OCI-LY7 (cell line): ENCODE measurements at regions not wholly inside any gene's neighbourhood (a gene's known extent, or its start where the extent isn't known, plus 50 kb on each side); places are given as distances from the start of the nearest gene placed in this dataset.

Experiments used
- BruUV-seq: library from RNA; stranded (reverse); fragments of 400-500 nt; replicated peaks from 2 replicates; lab custom pipeline; 2021; lab: Mats Ljungman, UMichigan
- CTCF ChIA-PET: fragments of 300-600 bp; sonication (Branson Sonifier 250); formaldehyde crosslinking; loops from one replicate; lab custom pipeline; 2022; ENCODE audit warnings: antibody characterized with exemption; ENCODE audit not compliant: unreplicated experiment; lab: Charles Lee
- POLR2A ChIA-PET: fragments of 300-600 bp; sonication (Branson Sonifier 250); formaldehyde crosslinking; loops from one replicate; lab custom pipeline; 2022; ENCODE audit warnings: antibody characterized with exemption; lab: Charles Lee
- DNase-seq: peaks from one replicate; pipeline ENCODE4 v3.0.0-alpha.2; 2015; ENCODE audit warnings: low spot score
- H2AFZ ChIP-seq: fragments of 200-600 bp; sonication (generic), shearing (Covaris generic); 2 replicates; pipeline ENCODE4 v1.6.1; 2014; ENCODE audit warnings: mild to moderate bottlenecking, antibody characterized with exemption, low read length, moderate library complexity
- H3K27ac ChIP-seq: fragments of 200-600 bp; sonication (generic); 2 replicates; pipeline ENCODE4 v1.5.1; 2014; ENCODE audit warnings: mixed run types, low read depth, mild to moderate bottlenecking, moderate library complexity, low read length, inconsistent platforms; ENCODE audit not compliant: poor library complexity, severe bottlenecking
- H3K36me3 ChIP-seq: fragments of 200-600 bp; sonication (generic); 2 replicates; pipeline ENCODE4 v1.6.1; 2014; ENCODE audit warnings: mild to moderate bottlenecking, antibody characterized with exemption, low read length, moderate library complexity, mixed read lengths; ENCODE audit not compliant: insufficient read depth
- H3K4me1 ChIP-seq: fragments of 200-600 bp; sonication (generic); 2 replicates; pipeline ENCODE4 v1.5.1; 2014; ENCODE audit warnings: mild to moderate bottlenecking, low read length; ENCODE audit not compliant: insufficient read depth, poor library complexity, severe bottlenecking
- H3K4me2 ChIP-seq: fragments of 200-600 bp; sonication (generic); 2 replicates; pipeline ENCODE4 v1.6.1; 2014; ENCODE audit warnings: mild to moderate bottlenecking, low read length
- H3K4me3 ChIP-seq: fragments of 200-600 bp; sonication (generic); 2 replicates; pipeline ENCODE4 v1.5.1; 2014; ENCODE audit warnings: mild to moderate bottlenecking, low read depth, low read length; ENCODE audit not compliant: poor library complexity, severe bottlenecking
- H3K79me2 ChIP-seq: fragments of 200-600 bp; sonication (generic); 2 replicates; pipeline ENCODE4 v1.6.1; 2016; ENCODE audit warnings: low read depth, mild to moderate bottlenecking, low read length, moderate library complexity, mixed read lengths; ENCODE audit not compliant: insufficient read depth
- H3K9me2 ChIP-seq: fragments of 200-600 bp; sonication (generic); 2 replicates; pipeline ENCODE4 v1.6.1; 2016; ENCODE audit warnings: mild to moderate bottlenecking, low read length, mixed read lengths; ENCODE audit not compliant: insufficient read depth
- H3K9me3 ChIP-seq: fragments of 200-600 bp; sonication (generic); 2 replicates; pipeline ENCODE4 v1.6.1; 2014; ENCODE audit warnings: mild to moderate bottlenecking, mixed run types, low read length, mixed read lengths
- H4K20me1 ChIP-seq: fragments of 200-600 bp; sonication (generic); 2 replicates; pipeline ENCODE4 v1.6.1; 2014; ENCODE audit warnings: mild to moderate bottlenecking, antibody characterized with exemption, low read length, moderate library complexity, mixed read lengths; ENCODE audit not compliant: insufficient read depth
- EZH2phosphoT487 ChIP-seq: fragments of 200-600 bp; sonication (generic); IDR thresholded peaks from 2 replicates; pipeline ENCODE4 v1.6.1; 2018; ENCODE audit warnings: low read depth, borderline replicate concordance, mild to moderate bottlenecking, mixed run types, antibody characterized with exemption, low read length, moderate library complexity, mixed read lengths
- intact Hi-C: fragments of 100-400 bp; cut with micrococcal nuclease; formaldehyde crosslinking; loops from one replicate; pipeline ENCODE4 v1.10.0; 2022; ENCODE audit not compliant: unreplicated experiment
- TF ChIP-seq, protein P1 (sequence below): fragments of 200-600 bp; sonication (generic); conservative IDR thresholded peaks from 2 replicates; pipeline ENCODE4 v1.5.1; 2014; ENCODE audit warnings: mild to moderate bottlenecking, antibody characterized with exemption, low read length, moderate library complexity, mixed read lengths

DNA sequence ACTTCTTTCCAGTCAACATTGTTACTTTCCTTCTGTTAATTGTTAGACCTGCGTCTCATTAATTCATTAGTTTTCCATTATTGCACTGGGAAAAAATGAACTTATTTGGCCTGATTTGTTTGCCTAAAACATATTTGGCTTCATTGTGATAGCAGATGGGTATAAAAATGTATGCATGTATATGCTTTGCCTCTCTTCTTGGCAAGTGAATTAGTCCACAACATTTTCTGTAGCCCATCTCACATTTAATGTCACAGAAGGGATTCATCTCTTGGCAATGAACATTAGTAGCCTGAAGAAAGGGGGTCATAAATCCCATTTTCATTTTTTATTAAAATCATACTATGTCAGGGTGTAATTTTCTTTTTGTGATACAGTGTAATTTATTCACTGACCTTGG is 125.2 kb downstream of the TUSC7 start:
- H3K9me3 ChIP-seq: no peaks in the 10 kb centered on the region
- intact Hi-C loops: no loop called here
- no peak overlapping the region for H2AFZ ChIP-seq
- H3K36me3 ChIP-seq: no peaks in the 10 kb centered on the region
- ChIA-PET POLR2A (no interaction called here), CTCF (no interaction called here)
- H3K9me2 ChIP-seq: no peaks in the 10 kb centered on the region
- no peaks in the 10 kb centered on the region for H3K4me1 ChIP-seq
- no peak for DNase-seq
- no peak overlapping the region for H3K27ac ChIP-seq
- no peak for TF ChIP-seq EZH2phosphoT487
- TF ChIP-seq, protein P1, sequence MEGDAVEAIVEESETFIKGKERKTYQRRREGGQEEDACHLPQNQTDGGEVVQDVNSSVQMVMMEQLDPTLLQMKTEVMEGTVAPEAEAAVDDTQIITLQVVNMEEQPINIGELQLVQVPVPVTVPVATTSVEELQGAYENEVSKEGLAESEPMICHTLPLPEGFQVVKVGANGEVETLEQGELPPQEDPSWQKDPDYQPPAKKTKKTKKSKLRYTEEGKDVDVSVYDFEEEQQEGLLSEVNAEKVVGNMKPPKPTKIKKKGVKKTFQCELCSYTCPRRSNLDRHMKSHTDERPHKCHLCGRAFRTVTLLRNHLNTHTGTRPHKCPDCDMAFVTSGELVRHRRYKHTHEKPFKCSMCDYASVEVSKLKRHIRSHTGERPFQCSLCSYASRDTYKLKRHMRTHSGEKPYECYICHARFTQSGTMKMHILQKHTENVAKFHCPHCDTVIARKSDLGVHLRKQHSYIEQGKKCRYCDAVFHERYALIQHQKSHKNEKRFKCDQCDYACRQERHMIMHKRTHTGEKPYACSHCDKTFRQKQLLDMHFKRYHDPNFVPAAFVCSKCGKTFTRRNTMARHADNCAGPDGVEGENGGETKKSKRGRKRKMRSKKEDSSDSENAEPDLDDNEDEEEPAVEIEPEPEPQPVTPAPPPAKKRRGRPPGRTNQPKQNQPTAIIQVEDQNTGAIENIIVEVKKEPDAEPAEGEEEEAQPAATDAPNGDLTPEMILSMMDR: no peak
- H3K4me3 ChIP-seq: no peak overlapping the region
- no peaks in the 10 kb centered on the region for H4K20me1 ChIP-seq
- no TSS peak for BruUV-seq
- H3K79me2 ChIP-seq: no peaks in the 10 kb centered on the region
- H3K4me2 ChIP-seq: no peak overlapping the region

DNA sequence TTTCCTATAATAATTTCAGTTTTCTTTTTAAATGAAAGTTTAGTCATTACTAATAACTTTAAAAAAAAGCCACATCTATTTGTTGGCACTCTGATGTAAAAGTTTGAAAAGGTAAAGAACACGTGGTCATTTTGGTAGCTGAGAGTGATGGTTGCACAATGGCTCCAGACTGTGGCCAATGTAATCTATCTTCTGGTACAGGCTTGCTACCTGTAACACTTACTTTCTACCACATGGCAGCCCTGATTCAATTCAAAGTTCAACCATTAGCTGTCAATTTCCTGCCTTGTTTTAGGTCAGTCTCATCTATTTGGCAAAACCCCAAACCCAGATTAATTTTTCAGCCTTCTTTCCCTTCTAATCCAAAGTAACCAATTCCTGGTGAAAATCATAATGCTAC is 126.1 kb downstream of the TUSC7 start:
- Histone ChIP-seq H3K9me3 (no peaks in the 10 kb centered on the region), H3K9me2 (no peaks in the 10 kb centered on the region), H3K4me1 (no peaks in the 10 kb centered on the region), H4K20me1 (no peaks in the 10 kb centered on the region), H2AFZ (no peak overlapping the region), H3K4me2 (no peak overlapping the region), H3K36me3 (no peaks in the 10 kb centered on the region), H3K27ac (no peak overlapping the region), H3K4me3 (no peak overlapping the region), H3K79me2 (no peaks in the 10 kb centered on the region)
- no peak for DNase-seq
- TF ChIP-seq, protein P1: no peak
- TF ChIP-seq EZH2phosphoT487: no peak
- intact Hi-C loops: no loop called here
- no TSS peak for BruUV-seq
- POLR2A ChIA-PET: interaction anchor here (0.5 kb wide), 1 partner anchor 19 kb away, joined by 3 read pairs; no protein-coding TSS in a partner anchor
- CTCF ChIA-PET: no interaction called here

DNA sequence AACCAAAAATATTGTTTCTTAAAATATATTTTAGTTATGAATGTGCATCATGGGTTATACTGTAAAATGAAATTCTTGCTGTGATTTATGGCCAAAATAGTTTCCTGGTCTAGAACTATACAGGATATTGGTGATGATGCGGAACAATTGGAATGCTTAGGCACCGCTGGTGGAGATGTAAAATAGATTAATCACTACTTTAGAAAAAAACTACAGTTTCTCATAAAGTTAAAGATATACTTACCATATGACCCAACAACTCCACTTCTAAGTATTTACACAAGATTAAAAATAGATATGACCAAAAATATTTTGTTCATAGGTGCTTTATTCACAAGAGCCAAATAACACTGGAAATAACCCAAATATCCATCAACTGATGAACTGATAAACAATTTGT is 126.7 kb downstream of the TUSC7 start:
- Histone ChIP-seq H3K79me2 (no peaks in the 10 kb centered on the region), H3K9me3 (no peaks in the 10 kb centered on the region), H4K20me1 (no peaks in the 10 kb centered on the region), H2AFZ (no peak overlapping the region), H3K27ac (no peak overlapping the region), H3K36me3 (no peaks in the 10 kb centered on the region), H3K4me3 (no peak overlapping the region), H3K4me1 (no peaks in the 10 kb centered on the region), H3K4me2 (no peak overlapping the region), H3K9me2 (no peaks in the 10 kb centered on the region)
- no TSS peak for BruUV-seq
- CTCF ChIA-PET: no interaction called here
- no peak for TF ChIP-seq EZH2phosphoT487
- TF ChIP-seq, protein P1: no peak
- DNase-seq: no peak
- POLR2A ChIA-PET: interaction anchor here (0.5 to 1.2 kb wide), 3 partner anchors 16 to 140 kb away, joined by 3 read pairs; no protein-coding TSS in a partner anchor
- intact Hi-C loops: no loop called here
